ENCODE measurements at regions not wholly inside any gene's neighbourhood (a gene's known extent, or its start where the extent isn't known, plus 50 kb on each side); places are given as distances from the start of the nearest gene placed in this dataset.

GRCh38 chr2:180572346-180572745 lies 408.1 kb upstream of the UBE2E3 start:
- no peak overlapping the region for H3K27ac ChIP-seq
- H3K36me3 ChIP-seq (ENCODE audit: control insufficient read depth, insufficient read depth, low read length): no peaks in the 10 kb centered on the region
- H3K4me3 ChIP-seq (ENCODE audit: low read depth, low read length): no peak overlapping the region
- no peak overlapping the region for H3K9ac ChIP-seq
- H2AFZ ChIP-seq: no peak overlapping the region
- TF ChIP-seq CTCF (IDR thresholded peaks at IDR 0.05): no peak
- H3K4me2 ChIP-seq (ENCODE audit: low read length): no peak overlapping the region
- no peaks in the 10 kb centered on the region for H3K4me1 ChIP-seq
- H3K27me3 ChIP-seq (ENCODE audit: control insufficient read depth, insufficient read depth, low read length): no peaks in the 10 kb centered on the region
- H3K79me2 ChIP-seq: no peaks in the 10 kb centered on the region
- H3K9me3 ChIP-seq (ENCODE audit: control insufficient read depth, low read length): no peaks in the 10 kb centered on the region

GRCh38 chr2:180571559-180571958 lies 408.8 kb upstream of the UBE2E3 start:
- Histone ChIP-seq H3K79me2 (no peaks in the 10 kb centered on the region), H3K9ac (no peak overlapping the region), H3K27ac (no peak overlapping the region), H2AFZ (no peak overlapping the region), H3K4me1 (no peaks in the 10 kb centered on the region), H3K36me3 (ENCODE audit: control insufficient read depth, insufficient read depth, low read length) (no peaks in the 10 kb centered on the region), H3K27me3 (ENCODE audit: control insufficient read depth, insufficient read depth, low read length) (no peaks in the 10 kb centered on the region), H3K9me3 (ENCODE audit: control insufficient read depth, low read length) (no peaks in the 10 kb centered on the region), H3K4me2 (ENCODE audit: low read length) (no peak overlapping the region), H3K4me3 (ENCODE audit: low read depth, low read length) (no peak overlapping the region)
- no peak for TF ChIP-seq CTCF (IDR thresholded peaks at IDR 0.05)

DNA sequence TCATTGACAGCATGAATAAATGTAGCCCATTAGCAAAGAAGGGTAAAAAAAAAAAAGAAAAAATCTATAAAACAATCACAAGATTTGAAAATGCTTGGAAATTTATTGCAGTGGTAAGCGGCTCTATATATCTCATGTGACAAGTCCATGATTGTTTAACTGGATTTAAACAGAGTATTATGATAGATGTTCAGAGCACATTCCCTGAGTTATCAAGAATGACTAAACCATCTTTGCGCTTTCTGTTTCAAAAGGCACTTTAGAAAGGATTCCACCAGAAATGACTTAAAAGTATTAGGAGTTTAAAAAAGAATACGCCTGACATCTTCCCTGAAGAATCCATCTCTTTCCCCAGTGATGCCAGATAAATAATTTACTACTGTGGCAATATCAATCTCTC lies 409.5 kb upstream of the UBE2E3 start:
- Histone ChIP-seq H3K27ac (no peak overlapping the region), H3K9me3 (ENCODE audit: control insufficient read depth, low read length) (no peaks in the 10 kb centered on the region), H3K4me1 (no peaks in the 10 kb centered on the region), H3K4me3 (ENCODE audit: low read depth, low read length) (no peak overlapping the region), H3K27me3 (ENCODE audit: control insufficient read depth, insufficient read depth, low read length) (no peaks in the 10 kb centered on the region), H3K4me2 (ENCODE audit: low read length) (no peak overlapping the region), H2AFZ (no peak overlapping the region), H3K79me2 (no peaks in the 10 kb centered on the region), H3K36me3 (ENCODE audit: control insufficient read depth, insufficient read depth, low read length) (no peaks in the 10 kb centered on the region), H3K9ac (no peak overlapping the region)
- TF ChIP-seq CTCF (IDR thresholded peaks at IDR 0.05): no peak

DNA sequence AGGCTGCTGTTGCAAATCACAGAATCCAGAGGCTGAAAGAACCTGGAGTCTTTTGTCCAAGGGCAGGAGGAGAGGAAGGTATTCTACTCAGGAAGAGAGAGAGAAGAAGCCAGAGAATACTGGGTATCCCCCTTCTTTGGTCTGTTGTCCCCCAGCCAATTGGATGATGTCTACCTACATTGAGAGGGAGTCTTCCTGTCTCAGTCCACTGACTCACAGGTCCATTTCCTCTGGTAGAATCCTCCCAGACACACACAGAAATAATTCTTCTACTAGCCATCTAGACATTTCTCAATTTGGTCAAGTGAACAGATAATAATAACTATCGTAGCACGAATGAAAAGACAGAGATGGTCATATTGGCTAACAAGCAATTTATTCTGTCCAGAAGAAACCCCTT lies 416.4 kb upstream of the UBE2E3 start:
- no peak overlapping the region for H3K9ac ChIP-seq
- no peaks in the 10 kb centered on the region for H3K36me3 ChIP-seq (ENCODE audit: control insufficient read depth, insufficient read depth, low read length)
- H3K79me2 ChIP-seq: no peaks in the 10 kb centered on the region
- no peaks in the 10 kb centered on the region for H3K9me3 ChIP-seq (ENCODE audit: control insufficient read depth, low read length)
- H3K4me3 ChIP-seq (ENCODE audit: low read depth, low read length): no peak overlapping the region
- H3K27ac ChIP-seq: no peak overlapping the region
- H3K4me1 ChIP-seq: no peaks in the 10 kb centered on the region
- H3K27me3 ChIP-seq (ENCODE audit: control insufficient read depth, insufficient read depth, low read length): no peaks in the 10 kb centered on the region
- no peak for TF ChIP-seq CTCF (IDR thresholded peaks at IDR 0.05)
- no peak overlapping the region for H2AFZ ChIP-seq
- H3K4me2 ChIP-seq (ENCODE audit: low read length): no peak overlapping the region

GRCh38 chr2:180562378-180562777 lies 418.0 kb upstream of the UBE2E3 start:
- no peaks in the 10 kb centered on the region for H3K9me3 ChIP-seq (ENCODE audit: control insufficient read depth, low read length)
- TF ChIP-seq CTCF (IDR thresholded peaks at IDR 0.05): no peak
- H3K4me3 ChIP-seq (ENCODE audit: low read depth, low read length): no peak overlapping the region
- H3K4me2 ChIP-seq (ENCODE audit: low read length): no peak overlapping the region
- no peak overlapping the region for H3K27ac ChIP-seq
- no peaks in the 10 kb centered on the region for H3K4me1 ChIP-seq
- H3K9ac ChIP-seq: no peak overlapping the region
- no peaks in the 10 kb centered on the region for H3K79me2 ChIP-seq
- H2AFZ ChIP-seq: no peak overlapping the region
- no peaks in the 10 kb centered on the region for H3K36me3 ChIP-seq (ENCODE audit: control insufficient read depth, insufficient read depth, low read length)
- no peaks in the 10 kb centered on the region for H3K27me3 ChIP-seq (ENCODE audit: control insufficient read depth, insufficient read depth, low read length)

Measured in parathyroid adenoma (tissue), 2 donors.